ENCODE measurements at regions not wholly inside any gene's neighbourhood (a gene's known extent, or its start where the extent isn't known, plus 50 kb on each side); places are given as distances from the start of the nearest gene placed in this dataset.

DNA sequence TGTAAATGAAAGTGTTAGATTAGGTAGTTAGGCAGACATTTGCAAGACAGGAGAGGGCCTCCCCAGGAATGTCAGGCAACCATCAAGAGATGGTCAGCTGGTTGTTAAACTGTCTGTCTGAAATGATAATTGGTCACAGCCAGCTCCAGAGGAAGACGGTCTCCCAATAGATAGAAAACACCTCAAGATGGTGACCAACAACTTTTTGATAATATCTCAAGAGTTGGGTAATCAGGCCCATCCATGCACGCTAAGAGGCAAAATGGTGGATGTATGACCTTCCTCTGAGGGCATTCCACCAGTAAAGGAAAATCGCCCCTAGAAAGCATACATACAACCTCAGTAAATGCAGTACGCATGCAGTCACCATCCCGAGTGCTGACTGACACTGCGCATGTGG, 118.2 kb downstream of the MAP3K21 start:
- no peak for TF ChIP-seq EZH2 (IDR thresholded peaks at IDR 0.05; ENCODE audit: low read length, missing control alignments)
- TF ChIP-seq, protein P1, sequence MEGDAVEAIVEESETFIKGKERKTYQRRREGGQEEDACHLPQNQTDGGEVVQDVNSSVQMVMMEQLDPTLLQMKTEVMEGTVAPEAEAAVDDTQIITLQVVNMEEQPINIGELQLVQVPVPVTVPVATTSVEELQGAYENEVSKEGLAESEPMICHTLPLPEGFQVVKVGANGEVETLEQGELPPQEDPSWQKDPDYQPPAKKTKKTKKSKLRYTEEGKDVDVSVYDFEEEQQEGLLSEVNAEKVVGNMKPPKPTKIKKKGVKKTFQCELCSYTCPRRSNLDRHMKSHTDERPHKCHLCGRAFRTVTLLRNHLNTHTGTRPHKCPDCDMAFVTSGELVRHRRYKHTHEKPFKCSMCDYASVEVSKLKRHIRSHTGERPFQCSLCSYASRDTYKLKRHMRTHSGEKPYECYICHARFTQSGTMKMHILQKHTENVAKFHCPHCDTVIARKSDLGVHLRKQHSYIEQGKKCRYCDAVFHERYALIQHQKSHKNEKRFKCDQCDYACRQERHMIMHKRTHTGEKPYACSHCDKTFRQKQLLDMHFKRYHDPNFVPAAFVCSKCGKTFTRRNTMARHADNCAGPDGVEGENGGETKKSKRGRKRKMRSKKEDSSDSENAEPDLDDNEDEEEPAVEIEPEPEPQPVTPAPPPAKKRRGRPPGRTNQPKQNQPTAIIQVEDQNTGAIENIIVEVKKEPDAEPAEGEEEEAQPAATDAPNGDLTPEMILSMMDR (conservative IDR thresholded peaks at IDR 0.05 in 1 of 2, IDR thresholded peaks at IDR 0.05 in 1 of 2; ENCODE audit: low read depth in 1 of 2, low read length in 2 of 2): no peak

Data from fibroblast of lung (primary cell).